ENCODE measurements at regions not wholly inside any gene's neighbourhood (a gene's known extent, or its start where the extent isn't known, plus 50 kb on each side); places are given as distances from the start of the nearest gene placed in this dataset.

- Mint-ChIP-seq H3K27me3 (ENCODE audit: unreplicated experiment) (peaks cover 4% of the 10 kb centered on the region), H3K4me1 (ENCODE audit: unreplicated experiment) (peaks cover 8% of the 10 kb centered on the region), H3K9me3 (ENCODE audit: unreplicated experiment) (no peaks in the 10 kb centered on the region), H3K4me3 (ENCODE audit: unreplicated experiment) (no peak overlapping the region), H3K27ac (ENCODE audit: unreplicated experiment) (no peak overlapping the region), H3K36me3 (ENCODE audit: unreplicated experiment) (no peaks in the 10 kb centered on the region)
- no peak for DNase-seq (ENCODE audit: extremely low spot score, unreplicated experiment)
- no peak for TF ChIP-seq CTCF (IDR thresholded peaks at IDR 0.05)
Observed at GRCh38 chr3:178450476-178450875, 85.8 kb upstream of the KCNMB2 start.

GRCh38 chr3:178451799-178452198 lies 84.4 kb upstream of the KCNMB2 start:
- no peaks in the 10 kb centered on the region for H3K36me3 Mint-ChIP-seq (ENCODE audit: unreplicated experiment)
- peaks cover 7% of the 10 kb centered on the region for H3K27me3 Mint-ChIP-seq (ENCODE audit: unreplicated experiment)
- DNase-seq (ENCODE audit: extremely low spot score, unreplicated experiment): no peak
- H3K4me1 Mint-ChIP-seq (ENCODE audit: unreplicated experiment): peaks cover 8% of the 10 kb centered on the region
- no peak for TF ChIP-seq CTCF (IDR thresholded peaks at IDR 0.05)
- H3K27ac Mint-ChIP-seq (ENCODE audit: unreplicated experiment): no peak overlapping the region
- H3K4me3 Mint-ChIP-seq (ENCODE audit: unreplicated experiment): no peak overlapping the region
- no peaks in the 10 kb centered on the region for H3K9me3 Mint-ChIP-seq (ENCODE audit: unreplicated experiment)

GRCh38 chr3:178454726-178455125 lies 81.5 kb upstream of the KCNMB2 start:
- no peak overlapping the region for H3K27ac Mint-ChIP-seq (ENCODE audit: unreplicated experiment)
- H3K4me1 Mint-ChIP-seq (ENCODE audit: unreplicated experiment): peaks cover 8% of the 10 kb centered on the region
- TF ChIP-seq CTCF (IDR thresholded peaks at IDR 0.05): no peak
- H3K9me3 Mint-ChIP-seq (ENCODE audit: unreplicated experiment): no peaks in the 10 kb centered on the region
- H3K36me3 Mint-ChIP-seq (ENCODE audit: unreplicated experiment): no peaks in the 10 kb centered on the region
- no peak overlapping the region for H3K4me3 Mint-ChIP-seq (ENCODE audit: unreplicated experiment)
- no peak for DNase-seq (ENCODE audit: extremely low spot score, unreplicated experiment)
- H3K27me3 Mint-ChIP-seq (ENCODE audit: unreplicated experiment): peaks cover 24% of the 10 kb centered on the region

GRCh38 chr3:178455226-178455625 lies 81.0 kb upstream of the KCNMB2 start:
- peaks cover 8% of the 10 kb centered on the region for H3K4me1 Mint-ChIP-seq (ENCODE audit: unreplicated experiment)
- no peak overlapping the region for H3K4me3 Mint-ChIP-seq (ENCODE audit: unreplicated experiment)
- no peak overlapping the region for H3K27ac Mint-ChIP-seq (ENCODE audit: unreplicated experiment)
- no peaks in the 10 kb centered on the region for H3K36me3 Mint-ChIP-seq (ENCODE audit: unreplicated experiment)
- no peak for TF ChIP-seq CTCF (IDR thresholded peaks at IDR 0.05)
- no peaks in the 10 kb centered on the region for H3K9me3 Mint-ChIP-seq (ENCODE audit: unreplicated experiment)
- DNase-seq (ENCODE audit: extremely low spot score, unreplicated experiment): no peak
- H3K27me3 Mint-ChIP-seq (ENCODE audit: unreplicated experiment): peaks cover 29% of the 10 kb centered on the region

GRCh38 chr3:178455946-178456345 lies 80.3 kb upstream of the KCNMB2 start:
- no peaks in the 10 kb centered on the region for H3K36me3 Mint-ChIP-seq (ENCODE audit: unreplicated experiment)
- TF ChIP-seq CTCF (IDR thresholded peaks at IDR 0.05): no peak
- peaks cover 8% of the 10 kb centered on the region for H3K4me1 Mint-ChIP-seq (ENCODE audit: unreplicated experiment)
- peaks cover 30% of the 10 kb centered on the region for H3K27me3 Mint-ChIP-seq (ENCODE audit: unreplicated experiment)
- H3K9me3 Mint-ChIP-seq (ENCODE audit: unreplicated experiment): no peaks in the 10 kb centered on the region
- H3K27ac Mint-ChIP-seq (ENCODE audit: unreplicated experiment): no peak overlapping the region
- no peak overlapping the region for H3K4me3 Mint-ChIP-seq (ENCODE audit: unreplicated experiment)
- DNase-seq (ENCODE audit: extremely low spot score, unreplicated experiment): no peak
